ENCODE measurements at regions not wholly inside any gene's neighbourhood (a gene's known extent, or its start where the extent isn't known, plus 50 kb on each side); places are given as distances from the start of the nearest gene placed in this dataset.

- 53% methylated on average over 2 of the region's 2 CpGs for WGBS (ENCODE audit: insufficient coverage, insufficient replicate concordance, low lambda C conversion rate, missing lambda C conversion rate)
- H3K4me2 ChIP-seq (ENCODE audit: control insufficient read depth, insufficient read depth), result no peak overlapping the region
- no peaks in the 10 kb centered on the region for H3K4me1 ChIP-seq (ENCODE audit: control insufficient read depth, insufficient read depth, low read length)
- no peak overlapping the region for H3K27ac ChIP-seq (ENCODE audit: control insufficient read depth, insufficient read depth)
- no peak for TF ChIP-seq PML (IDR thresholded peaks at IDR 0.05; ENCODE audit: low read length)
- TF ChIP-seq POLR2AphosphoS2 (IDR thresholded peaks at IDR 0.05; ENCODE audit: low read depth, low read length), result no peak
- no peak for TF ChIP-seq CBX3 (IDR thresholded peaks at IDR 0.05; ENCODE audit: borderline replicate concordance, low read depth)
- no peak for TF ChIP-seq BRCA1 (IDR thresholded peaks at IDR 0.05; ENCODE audit: low read depth, low read length)
- TF ChIP-seq NFXL1 (IDR thresholded peaks at IDR 0.05; ENCODE audit: borderline replicate concordance), result no peak
- no peak for TF ChIP-seq HSF1 (IDR thresholded peaks at IDR 0.05; ENCODE audit: low read depth, low read length)
- TF ChIP-seq MEF2B (IDR thresholded peaks at IDR 0.05; ENCODE audit: partially characterized antibody, poor library complexity, severe bottlenecking), result no peak
- no peaks in the 10 kb centered on the region for H3K9me3 ChIP-seq (replicated peaks; ENCODE audit: control insufficient read depth, insufficient read depth, low read length)
- ChIA-PET CTCF (interaction anchor here (0.8 kb wide), 1 partner anchor 30 kb away, joined by 3 read pairs; no protein-coding TSS in a partner anchor), POLR2A (no interaction called here), RAD21 (ENCODE audit: unreplicated experiment) (no interaction called here), SMC1A (ENCODE audit: uncharacterized antibody, unreplicated experiment) (interaction anchor here (0.8 kb wide), 1 partner anchor 12 kb away, joined by 3 read pairs; no protein-coding TSS in a partner anchor)
- no peak for DNase-seq (ENCODE audit: low read depth, low spot score)
- H3K27me3 ChIP-seq (replicated peaks in 1 of 2; ENCODE audit: control insufficient read depth in 2 of 2, insufficient read depth in 2 of 2, low read length in 1 of 2), result no peaks in the 10 kb centered on the region
- no peak for ATAC-seq
- no peaks in the 10 kb centered on the region for H3K36me3 ChIP-seq (ENCODE audit: control insufficient read depth in 2 of 2, insufficient read depth in 2 of 2, low read length in 1 of 2)
- H3K79me2 ChIP-seq (ENCODE audit: control insufficient read depth, insufficient read depth, low read length), result no peaks in the 10 kb centered on the region
- no TSS peak for BruUV-seq (replicated peaks)
- no peak overlapping the region for H3K4me3 ChIP-seq
- H4K20me1 ChIP-seq (ENCODE audit: control insufficient read depth, insufficient read depth), result no peaks in the 10 kb centered on the region
- H3K9ac ChIP-seq (ENCODE audit: control insufficient read depth, insufficient read depth, low read length), result no peak overlapping the region
- intact Hi-C loops (cut with micrococcal nuclease; ENCODE audit: unreplicated experiment), result no loop called here
- FAIRE-seq, result no peak
- no peak overlapping the region for H2AFZ ChIP-seq (ENCODE audit: control insufficient read depth, low read depth, low read length)
- in situ Hi-C loops (cut with MboI), result no loop called here
Observed at GRCh38 chr5:108672639-108673038, 75.1 kb upstream of the FER start.

Measured in GM12878 (cell line).